ENCODE measurements at regions not wholly inside any gene's neighbourhood (a gene's known extent, or its start where the extent isn't known, plus 50 kb on each side); places are given as distances from the start of the nearest gene placed in this dataset.
A peak's percentile ranks its signal among the peaks of the same experiment; 100 is the strongest.

DNA sequence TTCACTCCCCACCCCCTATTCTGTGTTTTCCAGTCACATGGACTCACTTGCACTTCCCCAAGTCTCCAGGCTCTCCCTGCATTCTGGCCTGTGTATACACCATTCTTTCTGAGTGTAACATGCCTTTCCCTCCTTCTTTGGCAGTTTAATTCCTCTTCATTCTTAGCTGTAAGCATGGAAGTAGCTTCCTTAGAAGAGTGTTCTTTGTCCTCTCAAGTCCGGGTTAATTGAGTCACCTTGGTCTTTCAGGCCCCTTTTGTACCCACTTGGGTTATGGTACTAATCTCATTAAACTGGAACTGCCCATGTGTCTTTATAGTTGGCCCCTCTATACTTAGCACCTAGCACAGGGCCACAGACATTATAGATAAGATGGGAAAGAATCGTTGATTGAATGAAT, 525.3 kb upstream of the ADGRL4 start:
- ChIA-PET CTCF (ENCODE audit: unreplicated experiment) (no interaction called here), POLR2A (interaction anchor here (1.1 to 4.8 kb wide), 2 partner anchors 13 to 14 kb away, joined by 4 to 34 read pairs; no protein-coding TSS in a partner anchor)
- H3K9me2 ChIP-seq (ENCODE audit: insufficient read depth, low read length): no peaks in the 10 kb centered on the region
- no peak overlapping the region for H3K4me2 ChIP-seq (ENCODE audit: low read length)
- H3K4me1 ChIP-seq (ENCODE audit: insufficient read depth, low read length, poor library complexity, severe bottlenecking): peaks cover 18% of the 10 kb centered on the region
- H4K20me1 ChIP-seq (ENCODE audit: insufficient read depth, low read length): no peaks in the 10 kb centered on the region
- no peak for DNase-seq (ENCODE audit: low spot score)
- intact Hi-C loops (cut with micrococcal nuclease; ENCODE audit: unreplicated experiment): no loop called here
- peak overlapping the region; percentile 90; the same call in 1 of the 2 replicates for H2AFZ ChIP-seq (ENCODE audit: low read length)
- H3K9me3 ChIP-seq (ENCODE audit: low read length): no peaks in the 10 kb centered on the region
- no peaks in the 10 kb centered on the region; the same call in 1 of the 2 replicates for H3K36me3 ChIP-seq (ENCODE audit: insufficient read depth, low read length)
- no peak for TF ChIP-seq EZH2phosphoT487 (IDR thresholded peaks at IDR 0.05; ENCODE audit: borderline replicate concordance, low read depth, low read length)
- TF ChIP-seq, protein P1, sequence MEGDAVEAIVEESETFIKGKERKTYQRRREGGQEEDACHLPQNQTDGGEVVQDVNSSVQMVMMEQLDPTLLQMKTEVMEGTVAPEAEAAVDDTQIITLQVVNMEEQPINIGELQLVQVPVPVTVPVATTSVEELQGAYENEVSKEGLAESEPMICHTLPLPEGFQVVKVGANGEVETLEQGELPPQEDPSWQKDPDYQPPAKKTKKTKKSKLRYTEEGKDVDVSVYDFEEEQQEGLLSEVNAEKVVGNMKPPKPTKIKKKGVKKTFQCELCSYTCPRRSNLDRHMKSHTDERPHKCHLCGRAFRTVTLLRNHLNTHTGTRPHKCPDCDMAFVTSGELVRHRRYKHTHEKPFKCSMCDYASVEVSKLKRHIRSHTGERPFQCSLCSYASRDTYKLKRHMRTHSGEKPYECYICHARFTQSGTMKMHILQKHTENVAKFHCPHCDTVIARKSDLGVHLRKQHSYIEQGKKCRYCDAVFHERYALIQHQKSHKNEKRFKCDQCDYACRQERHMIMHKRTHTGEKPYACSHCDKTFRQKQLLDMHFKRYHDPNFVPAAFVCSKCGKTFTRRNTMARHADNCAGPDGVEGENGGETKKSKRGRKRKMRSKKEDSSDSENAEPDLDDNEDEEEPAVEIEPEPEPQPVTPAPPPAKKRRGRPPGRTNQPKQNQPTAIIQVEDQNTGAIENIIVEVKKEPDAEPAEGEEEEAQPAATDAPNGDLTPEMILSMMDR (conservative IDR thresholded peaks at IDR 0.05; ENCODE audit: low read length): no peak
- no peaks in the 10 kb centered on the region for H3K79me2 ChIP-seq (ENCODE audit: insufficient read depth, low read depth, low read length)
- no TSS peak for BruUV-seq (replicated peaks)
- H3K27ac ChIP-seq (ENCODE audit: low read depth, low read length, poor library complexity, severe bottlenecking): no peak overlapping the region
- H3K4me3 ChIP-seq (ENCODE audit: low read depth, low read length, poor library complexity, severe bottlenecking): no peak overlapping the region

DNA sequence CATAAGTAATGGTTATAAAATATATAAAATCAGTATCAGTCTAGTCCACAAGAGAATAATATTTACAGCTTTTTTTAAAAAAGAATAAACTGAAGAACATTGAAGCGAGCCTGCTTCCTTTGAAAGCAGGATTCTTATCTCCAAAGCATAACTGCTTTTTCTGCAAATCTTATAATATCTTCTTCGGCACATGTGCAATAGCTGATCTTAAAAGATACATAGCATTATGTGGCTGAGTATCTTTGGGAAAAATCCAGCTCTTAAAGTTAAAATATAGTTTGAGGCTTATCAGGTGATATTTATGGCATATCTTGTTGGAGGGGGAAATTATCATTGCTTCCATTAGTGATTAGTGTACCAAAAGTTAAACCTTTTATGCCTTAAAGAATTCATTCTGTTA, 523.9 kb upstream of the ADGRL4 start:
- Histone ChIP-seq H3K9me2 (ENCODE audit: insufficient read depth, low read length) (no peaks in the 10 kb centered on the region), H3K79me2 (ENCODE audit: insufficient read depth, low read depth, low read length) (no peaks in the 10 kb centered on the region), H3K36me3 (ENCODE audit: insufficient read depth, low read length) (no peaks in the 10 kb centered on the region; the same call in 1 of the 2 replicates), H3K4me3 (ENCODE audit: low read depth, low read length, poor library complexity, severe bottlenecking) (no peak overlapping the region), H2AFZ (ENCODE audit: low read length) (peak overlapping the region; percentile 10; the same call in 1 of the 2 replicates), H4K20me1 (ENCODE audit: insufficient read depth, low read length) (no peaks in the 10 kb centered on the region), H3K4me1 (ENCODE audit: insufficient read depth, low read length, poor library complexity, severe bottlenecking) (peaks cover 18% of the 10 kb centered on the region), H3K9me3 (ENCODE audit: low read length) (no peaks in the 10 kb centered on the region; the same call in 1 of the 2 replicates), H3K27ac (ENCODE audit: low read depth, low read length, poor library complexity, severe bottlenecking) (no peak overlapping the region), H3K4me2 (ENCODE audit: low read length) (no peak overlapping the region)
- no peak for TF ChIP-seq EZH2phosphoT487 (IDR thresholded peaks at IDR 0.05; ENCODE audit: borderline replicate concordance, low read depth, low read length)
- TF ChIP-seq, protein P1 (conservative IDR thresholded peaks at IDR 0.05; ENCODE audit: low read length): no peak
- BruUV-seq (replicated peaks): no TSS peak
- CTCF ChIA-PET (ENCODE audit: unreplicated experiment): no interaction called here
- POLR2A ChIA-PET: interaction anchor here (0.9 kb wide), 1 partner anchor 12 kb away, joined by 3 read pairs; no protein-coding TSS in a partner anchor
- DNase-seq (ENCODE audit: low spot score): no peak
- intact Hi-C loops (cut with micrococcal nuclease; ENCODE audit: unreplicated experiment): no loop called here

DNA sequence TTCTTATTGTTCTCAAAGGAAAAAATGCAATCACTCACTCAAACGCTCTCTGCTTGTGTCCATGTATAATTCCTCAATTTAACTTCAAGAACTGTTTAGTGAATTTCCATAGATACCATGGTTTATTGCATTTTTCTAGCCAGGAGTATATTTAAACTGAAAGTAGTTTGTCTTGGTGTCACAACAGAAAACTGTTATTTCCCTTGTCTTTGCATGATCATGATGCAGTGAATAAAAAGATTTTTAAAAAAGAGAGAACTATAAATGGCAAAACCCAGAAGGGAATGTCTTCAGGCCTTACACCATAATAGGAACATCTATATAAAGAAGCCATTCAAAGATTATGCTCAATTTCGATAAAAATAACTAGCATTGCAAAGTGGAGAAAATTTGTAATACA, 523.5 kb upstream of the ADGRL4 start:
- POLR2A ChIA-PET: interaction anchor here (0.9 kb wide), 1 partner anchor 13 kb away, joined by 3 read pairs; no protein-coding TSS in a partner anchor
- no peak overlapping the region for H3K4me3 ChIP-seq (ENCODE audit: low read depth, low read length, poor library complexity, severe bottlenecking)
- intact Hi-C loops (cut with micrococcal nuclease; ENCODE audit: unreplicated experiment): no loop called here

More for the DNA sequence above, 523.5 kb upstream of the ADGRL4 start:
- BruUV-seq (replicated peaks): no TSS peak
- H2AFZ ChIP-seq (ENCODE audit: low read length): peak overlapping the region; percentile 10; the same call in 1 of the 2 replicates
- no peaks in the 10 kb centered on the region for H4K20me1 ChIP-seq (ENCODE audit: insufficient read depth, low read length)
- no peaks in the 10 kb centered on the region; the same call in 1 of the 2 replicates for H3K9me3 ChIP-seq (ENCODE audit: low read length)
- CTCF ChIA-PET (ENCODE audit: unreplicated experiment): no interaction called here
- H3K9me2 ChIP-seq (ENCODE audit: insufficient read depth, low read length): no peaks in the 10 kb centered on the region
- H3K36me3 ChIP-seq (ENCODE audit: insufficient read depth, low read length): no peaks in the 10 kb centered on the region; the same call in 1 of the 2 replicates
- no peaks in the 10 kb centered on the region for H3K79me2 ChIP-seq (ENCODE audit: insufficient read depth, low read depth, low read length)
- no peak overlapping the region for H3K27ac ChIP-seq (ENCODE audit: low read depth, low read length, poor library complexity, severe bottlenecking)
- TF ChIP-seq, protein P1 (conservative IDR thresholded peaks at IDR 0.05; ENCODE audit: low read length): no peak
- no peak overlapping the region for H3K4me2 ChIP-seq (ENCODE audit: low read length)
- no peak for DNase-seq (ENCODE audit: low spot score)
- H3K4me1 ChIP-seq (ENCODE audit: insufficient read depth, low read length, poor library complexity, severe bottlenecking): peaks cover 18% of the 10 kb centered on the region
